K562 (cell line): ENCODE measurements at regions not wholly inside any gene's neighbourhood (a gene's known extent, or its start where the extent isn't known, plus 50 kb on each side); places are given as distances from the start of the nearest gene placed in this dataset.
"Not testable (repeated sequence)": the region's sequence is repeated elsewhere in the genome, so short reads cannot be mapped to it uniquely, and the experiment has no call there.

Experiments used
- ATAC-seq: fragments of 200-7000 bp; cut with Tn5 transposase; 3 replicates; pipeline ENCODE4 v1.9.1; 2020; ENCODE audit warnings: moderate library complexity
- BruUV-seq: library from RNA; stranded (reverse); fragments of 400-500 nt; replicated peaks from 2 replicates; lab custom pipeline; 2021; lab: Mats Ljungman, UMichigan
- CTCF ChIA-PET: fragments of 300-600 bp; formaldehyde crosslinking; extraction: SDS; loops from one replicate; lab custom pipeline; 2021; ENCODE audit warnings: low intra/inter-chr PET ratio; lab: Yijun Ruan, JAX
- POLR2A ChIA-PET: fragments of 300-600, 350-650 bp; sonication (Branson Sonifier 250); formaldehyde crosslinking; extraction: SDS; loops from one replicate; lab custom pipeline; 2021; ENCODE audit warnings: antibody characterized with exemption, inconsistent platforms; lab: Yijun Ruan, JAX
- DNase-seq, 4 experiments: peaks; one replicate each; pipeline versions ENCODE4 v3.0.0 to v3.0.0-alpha.2; 2011 to 2018; ENCODE audit warnings: low spot score in 3 of 4, mixed read lengths in 3 of 4; ENCODE audit errors: extremely low read depth in 1 of 4
- FAIRE-seq: peaks from 2 replicates; lab custom pipeline; 2011; peaks lifted over from hg19 to GRCh38; lab: Jason Lieb, UNC
- H2AFZ ChIP-seq: 2 replicates; pipeline ENCODE4 v1.6.0; 2011; ENCODE audit warnings: low read depth, low read length, control low read depth, inconsistent platforms
- H3K27ac ChIP-seq: fragments of 200-600 bp; 3 replicates; pipeline ENCODE4 v1.8.0; 2011; ENCODE audit warnings: low read depth, mild to moderate bottlenecking, control low read depth, inconsistent platforms, low read length, moderate library complexity, mixed read lengths; ENCODE audit errors: extremely low read depth
- H3K27me3 ChIP-seq, 2 experiments: fragments of 300-600 bp in 1 of 2; 2 replicates in 1 of 2; 3 replicates in 1 of 2; pipeline versions ENCODE4 v1.6.0 to v1.8.0; 2011; ENCODE audit warnings: inconsistent platforms in 2 of 2, low read length in 2 of 2, mild to moderate bottlenecking in 1 of 2, mixed read lengths in 1 of 2, moderate library complexity in 1 of 2; ENCODE audit not compliant: control insufficient read depth in 2 of 2, insufficient read depth in 2 of 2
- H3K36me3 ChIP-seq: fragments of 300-600 bp; 3 replicates; pipeline ENCODE4 v1.8.0; 2011; ENCODE audit warnings: mild to moderate bottlenecking, low read length, inconsistent platforms; ENCODE audit not compliant: control insufficient read depth, insufficient read depth
- H3K4me1 ChIP-seq, 2 experiments: fragments of 200-600 bp in 1 of 2; replicated peaks in 1 of 2; 2 replicates in 1 of 2; 3 replicates in 1 of 2; pipeline versions ENCODE4 v1.5.1 to v1.8.0; 2011; ENCODE audit warnings: inconsistent platforms in 2 of 2, low read length in 2 of 2, mild to moderate bottlenecking in 1 of 2, mixed read lengths in 1 of 2, moderate library complexity in 1 of 2; ENCODE audit not compliant: control insufficient read depth in 2 of 2, insufficient read depth in 2 of 2
- H3K4me2 ChIP-seq: 2 replicates; pipeline ENCODE4 v1.6.1; 2011; ENCODE audit warnings: low read length, control low read depth, inconsistent platforms, mixed read lengths; ENCODE audit not compliant: insufficient read depth
- H3K4me3 ChIP-seq: fragments of 200-600 bp; sonication (generic), shearing (Covaris generic); 2 replicates; pipeline ENCODE4 v1.5.1; 2016; ENCODE audit warnings: control low read depth, inconsistent platforms
- H3K79me2 ChIP-seq: fragments of 200-600 bp; 3 replicates; pipeline ENCODE4 v1.8.0; 2011; ENCODE audit warnings: low read length, inconsistent platforms; ENCODE audit not compliant: control insufficient read depth, insufficient read depth
- H3K9ac ChIP-seq, 2 experiments: 2 replicates each; pipeline versions ENCODE4 v1.6.0 to v1.6.1; 2011; ENCODE audit warnings: low read depth in 2 of 2, low read length in 2 of 2, control low read depth in 1 of 2, inconsistent platforms in 1 of 2, mild to moderate bottlenecking in 1 of 2, mixed read lengths in 1 of 2; ENCODE audit not compliant: insufficient read depth in 1 of 2
- H3K9me1 ChIP-seq: one replicate; pipeline ENCODE4 v1.6.0; 2011; ENCODE audit warnings: inconsistent platforms, mild to moderate bottlenecking, low read length, moderate library complexity; ENCODE audit not compliant: control insufficient read depth, insufficient read depth
- H3K9me3 ChIP-seq: replicated peaks from 2 replicates; pipeline ENCODE4 v1.5.1; 2011; ENCODE audit warnings: low read depth, low read length, inconsistent platforms; ENCODE audit not compliant: control insufficient read depth, insufficient read depth
- H4K20me1 ChIP-seq: replicated peaks from 2 replicates; pipeline ENCODE4 v1.6.1; 2011; ENCODE audit warnings: low read length, inconsistent platforms, mixed read lengths; ENCODE audit not compliant: control insufficient read depth, insufficient read depth
- SP2 ChIP-seq: IDR thresholded peaks from 2 replicates; pipeline ENCODE4 v1.6.1; 2011; ENCODE audit warnings: mild to moderate bottlenecking, low read depth, low read length, moderate library complexity; ENCODE audit not compliant: poor library complexity, severe bottlenecking; ENCODE audit errors: extremely low read depth
- WGBS: fragments of 100-300 bp; shearing (Covaris generic); methylation state at CpG from one replicate; pipeline ENCODE4 v1.1.6; 2016; ENCODE audit warnings: low coverage, mixed read lengths; ENCODE audit not compliant: insufficient coverage; ENCODE audit errors: missing lambda C conversion rate; 5-methylcytosine and 5-hydroxymethylcytosine counted together
- in situ Hi-C: fragments of 300-500 bp; cut with MboI; formaldehyde crosslinking; loops from 4 replicates; pipeline ENCODE4 v1.15.0; 2018; ENCODE audit warnings: inconsistent platforms, mixed read lengths
- intact Hi-C: fragments of 100-400 bp; cut with micrococcal nuclease; formaldehyde crosslinking; loops from 2 replicates; pipeline ENCODE4 v1.14.2; 2022

GRCh38 chr18:34531110-34531509 lies 179.0 kb upstream of the DTNA start:
- Histone ChIP-seq H3K36me3 (no peaks in the 10 kb centered on the region), H3K4me3 (no peak overlapping the region), H3K27ac (no peak overlapping the region), H3K4me1 (no peaks in the 10 kb centered on the region), H3K79me2 (no peaks in the 10 kb centered on the region), H3K9me1 (no peaks in the 10 kb centered on the region), H2AFZ (no peak overlapping the region), H4K20me1 (no peaks in the 10 kb centered on the region), H3K27me3 (no peaks in the 10 kb centered on the region), H3K4me2 (no peak overlapping the region), H3K9ac (no peak overlapping the region), H3K9me3 (no peaks in the 10 kb centered on the region)
- ATAC-seq (no peak), DNase-seq (no peak), FAIRE-seq (no peak)
- ChIA-PET CTCF (no interaction called here), POLR2A (no interaction called here)
- no TSS peak for BruUV-seq
- intact Hi-C loops (no loop called here), in situ Hi-C loops (no loop called here)
- WGBS, result 0% methylated on average over 3 of the region's 3 CpGs
- TF ChIP-seq SP2, result no peak
- TF ChIP-seq, all 486 proteins: peak for 0

GRCh38 chr18:34534642-34535041 lies 175.5 kb upstream of the DTNA start:
- FAIRE-seq, intact Hi-C loops, H3K9me1 ChIP-seq, ATAC-seq, POLR2A ChIA-PET, H3K4me1 ChIP-seq, H3K9ac ChIP-seq, H3K27ac ChIP-seq, H3K79me2 ChIP-seq, BruUV-seq, H3K36me3 ChIP-seq, H4K20me1 ChIP-seq, H3K4me2 ChIP-seq, CTCF ChIA-PET, H3K9me3 ChIP-seq, H3K27me3 ChIP-seq, DNase-seq, in situ Hi-C loops, H3K4me3 ChIP-seq, H2AFZ ChIP-seq: not testable (repeated sequence)
- WGBS, result 8% methylated on average over 2 of the region's 2 CpGs
